GM20000 (cell line): ENCODE measurements at regions not wholly inside any gene's neighbourhood (a gene's known extent, or its start where the extent isn't known, plus 50 kb on each side); places are given as distances from the start of the nearest gene placed in this dataset.

Experiments
- DNase-seq: peaks from one replicate; pipeline ENCODE4 v3.0.0; 2012; ENCODE audit warnings: low spot score
- TF ChIP-seq, protein P1 (sequence below): IDR thresholded peaks from 2 replicates; pipeline ENCODE4 v1.5.1; 2012; ENCODE audit warnings: mild to moderate bottlenecking, control low read depth; ENCODE audit errors: extremely low read depth, missing control alignments

DNA sequence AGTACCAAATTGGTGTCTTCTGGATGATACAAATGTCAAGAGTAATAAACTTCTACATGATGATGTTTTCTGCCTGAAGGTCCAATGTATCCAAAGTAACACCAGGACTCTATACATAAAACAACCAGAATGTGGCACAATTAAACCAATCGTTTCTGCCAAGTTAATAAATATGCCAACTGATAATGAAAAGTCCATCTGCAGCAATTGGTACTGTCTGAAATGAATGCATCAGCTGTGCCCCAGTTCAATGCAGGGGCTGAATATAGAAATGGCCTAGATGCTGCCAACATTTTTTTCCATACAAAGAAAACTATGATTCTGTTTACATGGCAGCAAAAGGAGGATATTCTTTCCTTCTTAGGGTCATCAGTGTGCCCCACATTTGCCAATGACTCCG is 137.2 kb upstream of the LSM8 start:
- TF ChIP-seq, protein P1, sequence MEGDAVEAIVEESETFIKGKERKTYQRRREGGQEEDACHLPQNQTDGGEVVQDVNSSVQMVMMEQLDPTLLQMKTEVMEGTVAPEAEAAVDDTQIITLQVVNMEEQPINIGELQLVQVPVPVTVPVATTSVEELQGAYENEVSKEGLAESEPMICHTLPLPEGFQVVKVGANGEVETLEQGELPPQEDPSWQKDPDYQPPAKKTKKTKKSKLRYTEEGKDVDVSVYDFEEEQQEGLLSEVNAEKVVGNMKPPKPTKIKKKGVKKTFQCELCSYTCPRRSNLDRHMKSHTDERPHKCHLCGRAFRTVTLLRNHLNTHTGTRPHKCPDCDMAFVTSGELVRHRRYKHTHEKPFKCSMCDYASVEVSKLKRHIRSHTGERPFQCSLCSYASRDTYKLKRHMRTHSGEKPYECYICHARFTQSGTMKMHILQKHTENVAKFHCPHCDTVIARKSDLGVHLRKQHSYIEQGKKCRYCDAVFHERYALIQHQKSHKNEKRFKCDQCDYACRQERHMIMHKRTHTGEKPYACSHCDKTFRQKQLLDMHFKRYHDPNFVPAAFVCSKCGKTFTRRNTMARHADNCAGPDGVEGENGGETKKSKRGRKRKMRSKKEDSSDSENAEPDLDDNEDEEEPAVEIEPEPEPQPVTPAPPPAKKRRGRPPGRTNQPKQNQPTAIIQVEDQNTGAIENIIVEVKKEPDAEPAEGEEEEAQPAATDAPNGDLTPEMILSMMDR, result no peak
- no peak for DNase-seq

DNA sequence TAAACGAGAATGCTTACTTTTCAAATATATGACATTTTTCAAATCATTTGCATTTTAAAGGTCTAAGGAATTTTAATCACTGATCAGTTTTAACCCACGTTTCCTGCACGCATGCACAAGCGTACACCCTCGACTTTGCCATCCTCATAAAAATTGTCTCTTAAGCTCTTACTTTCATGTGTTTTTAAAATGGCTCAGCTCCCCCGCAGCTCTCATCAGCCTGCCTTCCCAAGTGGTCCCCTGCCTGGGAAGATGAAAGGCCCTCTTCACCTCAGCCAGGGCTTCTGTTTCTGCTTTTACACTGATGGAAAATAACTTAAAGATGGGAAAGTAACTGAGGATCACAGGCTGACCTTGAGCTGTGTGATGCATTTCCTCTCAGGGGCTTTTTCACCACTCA is 131.6 kb upstream of the LSM8 start:
- TF ChIP-seq, protein P1, result no peak
- DNase-seq, result no peak

DNA sequence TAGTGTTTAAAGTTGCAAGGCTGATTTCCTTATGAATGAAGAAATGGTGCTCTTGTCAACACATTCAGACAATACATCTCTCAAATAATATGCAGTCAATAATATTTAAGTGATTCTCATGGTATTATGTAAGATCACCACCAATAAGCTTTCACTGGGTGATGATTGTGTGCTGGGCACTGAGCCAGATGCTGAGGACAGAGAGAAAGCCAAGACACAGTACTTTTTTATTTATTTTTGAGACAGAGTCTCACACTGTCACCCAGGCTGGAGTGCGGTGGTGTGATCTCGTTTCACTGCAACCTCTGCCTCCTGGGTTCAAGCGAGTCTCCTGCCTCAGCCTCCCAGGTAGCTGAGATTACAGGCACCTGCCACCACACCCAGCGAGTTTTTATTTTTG is 130.6 kb upstream of the LSM8 start:
- no peak for DNase-seq

DNA sequence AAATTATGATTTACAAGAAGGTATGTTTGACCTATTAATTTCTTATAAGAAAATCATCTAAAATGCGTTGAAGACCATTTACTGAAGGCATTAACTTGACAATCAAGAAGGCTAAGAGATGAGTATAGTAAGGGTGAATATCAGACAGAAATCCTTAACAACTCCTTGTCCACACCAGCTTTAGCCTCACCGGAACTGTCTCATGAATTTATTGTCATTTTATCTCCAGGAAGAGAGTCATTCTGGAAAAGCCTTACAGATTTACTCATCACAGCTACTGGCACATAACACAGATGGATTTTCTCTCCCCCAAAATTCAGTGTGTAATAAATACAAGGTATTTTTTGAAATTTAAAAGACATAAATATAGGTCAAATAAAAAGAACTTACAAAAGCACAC is 129.4 kb upstream of the LSM8 start:
- no peak for DNase-seq
- TF ChIP-seq, protein P1, result no peak

More for the DNA sequence above, 130.6 kb upstream of the LSM8 start:
- TF ChIP-seq, protein P1, result no peak

DNA sequence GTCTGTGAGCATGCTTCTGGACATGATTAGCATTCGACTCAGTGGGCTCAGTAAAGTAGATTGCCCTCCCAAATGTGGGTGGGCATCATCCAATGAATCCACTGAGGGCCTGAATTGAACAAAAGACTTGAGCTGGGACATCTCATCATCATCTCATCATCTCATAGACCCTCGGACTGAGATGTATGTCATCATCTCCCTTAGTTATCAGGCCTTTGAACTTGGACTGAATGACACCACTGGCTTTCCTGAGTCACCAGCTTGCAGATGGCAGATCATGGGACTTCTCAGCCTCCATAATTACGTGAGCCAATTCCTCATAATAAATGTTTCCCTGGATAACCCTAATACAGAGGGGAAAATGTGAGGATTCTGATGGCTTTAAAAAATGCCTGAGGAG is 128.3 kb upstream of the LSM8 start:
- no peak for DNase-seq
- TF ChIP-seq, protein P1, result no peak

DNA sequence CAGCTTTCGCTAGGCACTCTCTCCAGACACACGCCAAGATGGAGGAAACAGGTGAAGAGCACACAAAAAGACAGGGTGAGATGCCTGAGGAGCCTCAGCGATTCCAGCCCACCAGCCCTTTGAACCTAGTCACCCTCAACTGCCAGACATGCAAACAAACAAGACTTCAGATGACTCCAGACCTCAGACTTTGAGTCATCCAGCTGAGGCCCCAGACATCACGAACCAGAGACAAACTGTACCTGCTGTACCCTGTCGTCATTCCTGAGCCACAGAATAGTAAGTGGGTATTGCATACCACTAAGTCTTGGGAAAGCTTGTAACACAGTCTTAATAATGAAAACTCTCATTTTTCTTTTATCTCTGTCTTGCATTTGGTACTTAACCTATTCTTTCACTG is 126.6 kb upstream of the LSM8 start:
- TF ChIP-seq, protein P1, result no peak

DNA sequence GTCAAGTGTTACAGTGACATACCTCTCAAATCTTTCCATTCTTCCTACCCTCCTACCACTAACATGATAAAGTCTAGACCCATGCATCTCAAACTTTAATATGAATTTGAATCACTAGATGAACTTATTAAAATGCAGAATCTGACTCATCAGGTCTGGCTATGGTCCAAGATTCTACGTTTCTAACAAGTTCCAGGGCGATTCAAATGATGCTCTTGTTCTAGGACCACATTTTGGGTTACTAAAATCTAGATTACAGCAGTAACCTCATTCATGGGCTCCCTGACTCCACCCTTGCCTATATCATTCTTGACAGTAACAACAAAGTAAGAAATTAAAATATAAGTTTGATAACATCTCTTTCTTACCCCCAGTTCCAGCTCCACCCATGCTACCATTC is 124.8 kb upstream of the LSM8 start:
- TF ChIP-seq, protein P1, result no peak
- DNase-seq, result no peak

More for the DNA sequence above, 126.6 kb upstream of the LSM8 start:
- DNase-seq, result no peak

DNA sequence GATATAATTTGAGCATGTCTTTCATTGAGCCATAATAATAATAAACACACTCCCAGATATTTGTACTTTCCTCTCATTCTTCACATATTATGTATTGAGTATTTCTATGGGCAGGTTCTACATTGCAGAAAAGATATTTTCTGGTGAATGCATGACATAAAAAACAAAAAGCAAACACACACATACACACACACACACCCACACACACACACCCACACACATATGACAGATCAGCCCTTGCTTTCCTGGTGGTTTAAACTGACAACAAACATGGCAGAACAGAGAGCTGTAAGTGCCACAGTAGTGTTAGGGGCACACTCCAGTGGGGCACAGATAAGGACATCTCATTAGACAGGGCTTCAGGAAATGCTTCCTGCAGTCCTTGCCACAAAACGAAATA is 123.3 kb upstream of the LSM8 start:
- TF ChIP-seq, protein P1, result no peak

More for the DNA sequence above, 123.3 kb upstream of the LSM8 start:
- no peak for DNase-seq
